Astrocyte of the spinal cord (primary cell): ENCODE measurements at regions not wholly inside any gene's neighbourhood (a gene's known extent, or its start where the extent isn't known, plus 50 kb on each side); places are given as distances from the start of the nearest gene placed in this dataset.

ENCODE experiments used
- DNase-seq: peaks from one replicate; pipeline ENCODE4 v3.0.0; 2011; ENCODE audit warnings: low read depth, low spot score
- H3K4me3 ChIP-seq: 2 replicates; pipeline ENCODE4 v1.5.1; 2011; ENCODE audit warnings: low read depth, mild to moderate bottlenecking, low read length, moderate library complexity
- CTCF ChIP-seq: IDR thresholded peaks from 2 replicates; pipeline ENCODE4 v1.5.1; 2012; ENCODE audit warnings: low read depth, mild to moderate bottlenecking, low read length, inconsistent platforms
- in situ Hi-C: cut with HindIII; loops from 2 replicates; pipeline ENCODE4 v1.10.0; 2017; ENCODE audit warnings: low sequenced_read_pairs

- DNase-seq, result no peak
- TF ChIP-seq CTCF, result no peak
- in situ Hi-C loops, result no loop called here
- no peak overlapping the region for H3K4me3 ChIP-seq
These were observed 292.7 kb downstream of the EDEM1 start for GRCh38 chr3:5480190-5480589.

GRCh38 chr3:5485427-5485826 is 297.9 kb downstream of the EDEM1 start:
- TF ChIP-seq CTCF, result no peak
- DNase-seq, result no peak
- in situ Hi-C loops, result no loop called here
- no peak overlapping the region for H3K4me3 ChIP-seq

GRCh38 chr3:5488771-5489170 is 301.3 kb downstream of the EDEM1 start:
- in situ Hi-C loops, result no loop called here
- no peak overlapping the region for H3K4me3 ChIP-seq
- TF ChIP-seq CTCF, result no peak
- DNase-seq, result no peak

- DNase-seq, result no peak
- TF ChIP-seq CTCF, result no peak
- in situ Hi-C loops, result no loop called here
- no peak overlapping the region for H3K4me3 ChIP-seq
These were observed 302.0 kb downstream of the EDEM1 start for GRCh38 chr3:5489536-5489935.

GRCh38 chr3:5494905-5495519 is 307.5 kb downstream of the EDEM1 start:
- no peak for TF ChIP-seq CTCF
- no peak overlapping the region for H3K4me3 ChIP-seq
- no peak for DNase-seq
- in situ Hi-C loops, result no loop called here

GRCh38 chr3:5497497-5497896 is 310.0 kb downstream of the EDEM1 start:
- in situ Hi-C loops, result no loop called here
- DNase-seq, result no peak
- no peak overlapping the region for H3K4me3 ChIP-seq
- TF ChIP-seq CTCF, result no peak

DNA sequence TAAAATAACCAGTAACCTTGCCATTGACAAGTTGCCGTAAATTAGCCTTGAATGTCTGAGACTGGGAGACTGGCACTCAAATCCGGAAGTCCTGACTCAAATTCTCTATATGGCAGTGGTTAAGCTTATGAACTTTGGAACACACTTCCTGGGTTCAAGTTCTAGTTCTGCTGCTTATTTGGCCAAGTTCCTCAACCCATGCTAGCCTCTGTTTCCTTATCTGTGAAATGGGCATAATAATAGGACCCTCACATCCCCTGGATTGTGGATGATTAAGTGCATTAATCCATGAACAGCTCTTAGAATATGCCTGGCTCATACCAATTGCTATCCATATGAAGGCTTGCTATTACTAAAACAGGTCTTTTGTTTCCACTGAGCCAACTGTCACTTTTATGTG is 311.5 kb downstream of the EDEM1 start:
- no peak for DNase-seq
- H3K4me3 ChIP-seq, result no peak overlapping the region
- in situ Hi-C loops, result no loop called here
- TF ChIP-seq CTCF, result no peak
